Liver (tissue), 8 donors: ENCODE measurements at regions not wholly inside any gene's neighbourhood (a gene's known extent, or its start where the extent isn't known, plus 50 kb on each side); places are given as distances from the start of the nearest gene placed in this dataset.
A peak's percentile ranks its signal among the peaks of the same experiment; 100 is the strongest.

Source experiments
- DNase-seq: peaks from one replicate; pipeline ENCODE4 v3.0.0-alpha.2; 2017; ENCODE audit warnings: low spot score
- H3K27ac ChIP-seq, 2 donors: one replicate each; pipeline ENCODE4 v1.7.0; 2013; ENCODE audit warnings: inconsistent platforms in 2 of 2, low read length in 2 of 2, control low read depth in 1 of 2, low read depth in 1 of 2, mild to moderate bottlenecking in 1 of 2
- H3K27me3 ChIP-seq, 4 donors: one replicate each; pipeline versions ENCODE4 v1.6.1 to v1.7.0; 2013; ENCODE audit warnings: low read length in 3 of 4, inconsistent platforms in 1 of 4, mild to moderate bottlenecking in 1 of 4, moderate library complexity in 1 of 4; ENCODE audit not compliant: control insufficient read depth in 4 of 4, insufficient read depth in 4 of 4
- H3K36me3 ChIP-seq, 4 donors: one replicate each; pipeline versions ENCODE4 v1.6.1 to v1.7.0; 2013; ENCODE audit warnings: low read length in 3 of 4, mild to moderate bottlenecking in 3 of 4, low read depth in 1 of 4, moderate library complexity in 1 of 4; ENCODE audit not compliant: control insufficient read depth in 4 of 4, insufficient read depth in 3 of 4
- H3K4me1 ChIP-seq, 4 donors: one replicate each; pipeline versions ENCODE4 v1.6.1 to v1.7.0; 2013; ENCODE audit warnings: low read length in 3 of 4, mild to moderate bottlenecking in 3 of 4, moderate library complexity in 1 of 4; ENCODE audit not compliant: control insufficient read depth in 4 of 4, insufficient read depth in 4 of 4
- H3K4me3 ChIP-seq, 3 donors: one replicate each; pipeline versions ENCODE4 v1.6.1 to v1.7.0; 2013; ENCODE audit warnings: low read length in 3 of 3, control low read depth in 1 of 3, low read depth in 1 of 3, mild to moderate bottlenecking in 1 of 3
- H3K9ac ChIP-seq, 2 donors: one replicate each; pipeline ENCODE4 v1.7.0; 2013; ENCODE audit warnings: low read length in 2 of 2, mild to moderate bottlenecking in 2 of 2, moderate library complexity in 2 of 2, control low read depth in 1 of 2, low read depth in 1 of 2
- H3K9me3 ChIP-seq, 4 donors: one replicate each; pipeline versions ENCODE4 v1.6.1 to v1.7.0; 2013; ENCODE audit warnings: low read length in 3 of 4; ENCODE audit not compliant: control insufficient read depth in 4 of 4
- ATF3 ChIP-seq: IDR thresholded peaks from 2 replicates; pipeline ENCODE4 v1.6.1; 2016; ENCODE audit warnings: antibody characterized with exemption
- CTCF ChIP-seq: fragments of 150-350 bp; IDR thresholded peaks from 2 replicates; pipeline ENCODE4 v1.5.1; 2017; ENCODE audit warnings: improper control_type of control experiment, low read depth, low read length; ENCODE audit not compliant: missing input control
- FOXA1 ChIP-seq: IDR thresholded peaks from 2 replicates; pipeline ENCODE4 v1.6.1; 2016; ENCODE audit warnings: antibody characterized with exemption
- FOXA2 ChIP-seq: IDR thresholded peaks from 2 replicates; pipeline ENCODE4 v1.6.1; 2016; ENCODE audit warnings: antibody characterized with exemption
- GABPA ChIP-seq, 2 donors: IDR thresholded peaks in 1 of 2; conservative IDR thresholded peaks in 1 of 2; 2 replicates each; pipeline ENCODE4 v1.6.1; 2016; ENCODE audit warnings: antibody characterized with exemption in 2 of 2, mild to moderate bottlenecking in 1 of 2, moderate library complexity in 1 of 2
- HNF4A ChIP-seq, 2 donors: conservative IDR thresholded peaks; 2 replicates each; pipeline ENCODE4 v1.6.1; 2016; ENCODE audit warnings: antibody characterized with exemption in 2 of 2, mild to moderate bottlenecking in 2 of 2
- HNF4G ChIP-seq: IDR thresholded peaks from 2 replicates; pipeline ENCODE4 v1.6.1; 2016; ENCODE audit warnings: antibody characterized with exemption
- JUND ChIP-seq, 2 donors: IDR thresholded peaks; 2 replicates each; pipeline ENCODE4 v1.6.1; 2016; ENCODE audit warnings: antibody characterized with exemption in 2 of 2
- MAX ChIP-seq: IDR thresholded peaks from 2 replicates; pipeline ENCODE4 v1.6.1; 2016; ENCODE audit warnings: antibody characterized with exemption
- NR2F2 ChIP-seq: IDR thresholded peaks from 2 replicates; pipeline ENCODE4 v1.6.1; 2016; ENCODE audit warnings: antibody characterized with exemption
- RAD21 ChIP-seq, 2 donors: IDR thresholded peaks; 2 replicates each; pipeline ENCODE4 v1.6.1; 2016; ENCODE audit warnings: antibody characterized with exemption in 2 of 2, mild to moderate bottlenecking in 2 of 2
- RXRA ChIP-seq, 2 donors: IDR thresholded peaks; 2 replicates each; pipeline ENCODE4 v1.6.1; 2017 to 2018; ENCODE audit warnings: antibody characterized with exemption in 2 of 2, mild to moderate bottlenecking in 1 of 2
- SP1 ChIP-seq: IDR thresholded peaks from 2 replicates; pipeline ENCODE4 v1.6.1; 2018; ENCODE audit warnings: antibody characterized with exemption, mild to moderate bottlenecking
- TAF1 ChIP-seq: conservative IDR thresholded peaks from 2 replicates; pipeline ENCODE4 v1.6.1; 2016; ENCODE audit warnings: antibody characterized with exemption, mild to moderate bottlenecking
- YY1 ChIP-seq: IDR thresholded peaks from 2 replicates; pipeline ENCODE4 v1.6.1; 2016; ENCODE audit warnings: antibody characterized with exemption, mild to moderate bottlenecking
- ZBTB33 ChIP-seq: IDR thresholded peaks from 2 replicates; pipeline ENCODE4 v1.6.1; 2016; ENCODE audit warnings: antibody characterized with exemption
- WGBS: extraction: QIAGEN DNeasy Blood & Tissue Kit; methylation state at CpG from one replicate; pipeline ENCODE4 v1.1.7; 2013; 5-methylcytosine and 5-hydroxymethylcytosine counted together
- TF ChIP-seq, protein P1 (sequence below): IDR thresholded peaks from 2 replicates; pipeline ENCODE4 v1.6.1; 2016; ENCODE audit warnings: antibody characterized with exemption, mild to moderate bottlenecking
- donor health status: healthy.
- donor health status: healthy.
- donor health status: healthy.
- donor health status: healthy.
- donor health status: healthy.

DNA sequence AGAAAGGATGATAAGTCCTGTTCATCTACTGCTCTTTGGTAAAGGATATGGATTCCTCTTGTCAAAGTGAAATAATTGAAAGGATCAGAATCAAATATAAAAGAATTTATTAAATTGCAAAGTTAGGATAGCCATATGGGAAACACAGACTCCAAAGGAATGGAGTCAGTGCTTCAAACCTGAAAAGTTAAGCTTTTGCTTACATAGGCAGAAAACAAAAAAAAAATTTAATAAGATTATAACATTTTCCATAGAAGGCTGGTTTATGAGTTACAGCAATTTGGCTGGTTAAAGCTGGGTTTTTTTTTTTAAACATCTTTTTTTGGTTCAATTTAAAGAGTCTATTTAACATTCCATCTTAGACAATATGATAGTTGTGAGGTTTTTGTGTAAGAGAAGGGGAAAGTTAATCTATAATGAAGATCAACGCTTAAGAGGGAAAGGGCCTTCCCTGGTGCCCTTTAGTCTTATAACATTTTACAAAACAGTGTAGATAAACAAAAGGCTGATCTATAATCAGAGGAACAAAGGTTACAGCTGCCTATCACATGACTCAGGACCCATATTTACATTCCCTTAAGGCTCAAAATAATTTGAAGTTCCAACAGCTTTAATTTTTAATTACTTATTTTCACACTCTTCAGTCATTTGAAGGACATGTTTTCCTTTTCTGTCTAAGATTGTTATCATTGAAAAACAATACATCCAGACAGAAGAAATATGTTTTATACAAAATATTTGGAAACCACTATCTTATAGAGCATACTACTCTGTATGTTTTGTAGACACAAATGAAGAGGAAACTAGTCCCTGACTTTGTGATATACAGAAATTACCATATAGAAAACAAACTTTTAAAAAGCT lies 234.3 kb upstream of the MBL2 start:
- no peaks in the 10 kb centered on the region for H3K9me3 ChIP-seq
- H3K36me3 ChIP-seq = no peaks in the 10 kb centered on the region
- no peak overlapping the region for H3K9ac ChIP-seq
- WGBS = 28% methylated on average over 1 of the region's 1 CpG
- H3K27me3 ChIP-seq = no peaks in the 10 kb centered on the region
- DNase-seq = no peak
- no peak for TF ChIP-seq ATF3
- TF ChIP-seq, protein P1, sequence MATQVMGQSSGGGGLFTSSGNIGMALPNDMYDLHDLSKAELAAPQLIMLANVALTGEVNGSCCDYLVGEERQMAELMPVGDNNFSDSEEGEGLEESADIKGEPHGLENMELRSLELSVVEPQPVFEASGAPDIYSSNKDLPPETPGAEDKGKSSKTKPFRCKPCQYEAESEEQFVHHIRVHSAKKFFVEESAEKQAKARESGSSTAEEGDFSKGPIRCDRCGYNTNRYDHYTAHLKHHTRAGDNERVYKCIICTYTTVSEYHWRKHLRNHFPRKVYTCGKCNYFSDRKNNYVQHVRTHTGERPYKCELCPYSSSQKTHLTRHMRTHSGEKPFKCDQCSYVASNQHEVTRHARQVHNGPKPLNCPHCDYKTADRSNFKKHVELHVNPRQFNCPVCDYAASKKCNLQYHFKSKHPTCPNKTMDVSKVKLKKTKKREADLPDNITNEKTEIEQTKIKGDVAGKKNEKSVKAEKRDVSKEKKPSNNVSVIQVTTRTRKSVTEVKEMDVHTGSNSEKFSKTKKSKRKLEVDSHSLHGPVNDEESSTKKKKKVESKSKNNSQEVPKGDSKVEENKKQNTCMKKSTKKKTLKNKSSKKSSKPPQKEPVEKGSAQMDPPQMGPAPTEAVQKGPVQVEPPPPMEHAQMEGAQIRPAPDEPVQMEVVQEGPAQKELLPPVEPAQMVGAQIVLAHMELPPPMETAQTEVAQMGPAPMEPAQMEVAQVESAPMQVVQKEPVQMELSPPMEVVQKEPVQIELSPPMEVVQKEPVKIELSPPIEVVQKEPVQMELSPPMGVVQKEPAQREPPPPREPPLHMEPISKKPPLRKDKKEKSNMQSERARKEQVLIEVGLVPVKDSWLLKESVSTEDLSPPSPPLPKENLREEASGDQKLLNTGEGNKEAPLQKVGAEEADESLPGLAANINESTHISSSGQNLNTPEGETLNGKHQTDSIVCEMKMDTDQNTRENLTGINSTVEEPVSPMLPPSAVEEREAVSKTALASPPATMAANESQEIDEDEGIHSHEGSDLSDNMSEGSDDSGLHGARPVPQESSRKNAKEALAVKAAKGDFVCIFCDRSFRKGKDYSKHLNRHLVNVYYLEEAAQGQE = peak; percentile 65
- TF ChIP-seq RXRA (IDR thresholded peaks at IDR 0.05) = peak; percentile 53 to 78
- no peak for TF ChIP-seq GABPA (IDR thresholded peaks at IDR 0.05 in 1 of 2, conservative IDR thresholded peaks at IDR 0.05 in 1 of 2)
- peak; percentile 58 to 74 for TF ChIP-seq JUND (IDR thresholded peaks at IDR 0.05)
- TF ChIP-seq FOXA2 = peak; percentile 95
- peak; percentile 93 to 99 for TF ChIP-seq HNF4A (conservative IDR thresholded peaks at IDR 0.05)
- no peak for TF ChIP-seq TAF1
- TF ChIP-seq RAD21 (IDR thresholded peaks at IDR 0.05) = peak; percentile 20 to 30
- peak; percentile 79 for TF ChIP-seq YY1
- TF ChIP-seq NR2F2 = peak; percentile 20
- TF ChIP-seq CTCF = no peak
- TF ChIP-seq SP1 = peak; percentile 88
- TF ChIP-seq HNF4G = peak; percentile 74
- peak; percentile 40 for TF ChIP-seq MAX
- TF ChIP-seq ZBTB33 = peak; percentile 76
- peak; percentile 94 for TF ChIP-seq FOXA1
- peaks cover 4 to 19% (median 10%) of the 10 kb centered on the region in 4 donors for H3K4me1 ChIP-seq
- H3K27ac ChIP-seq = no peak overlapping the region
- no peak overlapping the region for H3K4me3 ChIP-seq
